HFF-Myc (cell line): ENCODE measurements at regions not wholly inside any gene's neighbourhood (a gene's known extent, or its start where the extent isn't known, plus 50 kb on each side); places are given as distances from the start of the nearest gene placed in this dataset.
"Not testable (repeated sequence)": the region's sequence is repeated elsewhere in the genome, so short reads cannot be mapped to it uniquely, and the experiment has no call there.

ENCODE experiments used
- DNase-seq: peaks from one replicate; pipeline ENCODE4 v3.0.0-alpha.2; 2011; ENCODE audit warnings: low read depth; ENCODE audit errors: extremely low read depth
- H3K4me3 ChIP-seq: replicated peaks from 2 replicates; pipeline ENCODE4 v1.5.1; 2011; ENCODE audit warnings: low read depth, mild to moderate bottlenecking, control low read depth, low read length
- TF ChIP-seq, protein P1 (sequence below): IDR thresholded peaks from 2 replicates; pipeline ENCODE4 v1.5.1; 2012; ENCODE audit warnings: mild to moderate bottlenecking, low read depth, low read length, control low read depth; ENCODE audit errors: missing control alignments

DNA sequence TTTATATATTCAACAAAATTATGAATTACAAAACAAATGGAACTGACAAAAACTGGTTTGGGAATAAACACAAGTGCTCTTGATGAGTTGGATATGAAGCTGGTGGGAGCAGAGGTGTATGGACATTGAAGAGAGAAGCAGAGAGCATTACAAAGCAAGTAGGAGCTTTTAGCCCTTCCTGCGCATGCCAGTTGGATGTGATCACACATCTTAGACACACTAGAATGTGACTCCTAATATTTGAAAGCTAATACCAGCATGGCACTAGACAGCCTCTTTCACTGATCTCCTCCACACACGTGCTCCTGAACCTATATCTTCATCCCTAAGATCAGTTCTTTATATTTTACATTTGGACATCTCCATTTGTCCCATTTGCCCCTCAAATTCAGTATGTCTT is 298.1 kb downstream of the MTX2 start:
- no peak for DNase-seq
- H3K4me3 ChIP-seq = no peak overlapping the region
- TF ChIP-seq, protein P1, sequence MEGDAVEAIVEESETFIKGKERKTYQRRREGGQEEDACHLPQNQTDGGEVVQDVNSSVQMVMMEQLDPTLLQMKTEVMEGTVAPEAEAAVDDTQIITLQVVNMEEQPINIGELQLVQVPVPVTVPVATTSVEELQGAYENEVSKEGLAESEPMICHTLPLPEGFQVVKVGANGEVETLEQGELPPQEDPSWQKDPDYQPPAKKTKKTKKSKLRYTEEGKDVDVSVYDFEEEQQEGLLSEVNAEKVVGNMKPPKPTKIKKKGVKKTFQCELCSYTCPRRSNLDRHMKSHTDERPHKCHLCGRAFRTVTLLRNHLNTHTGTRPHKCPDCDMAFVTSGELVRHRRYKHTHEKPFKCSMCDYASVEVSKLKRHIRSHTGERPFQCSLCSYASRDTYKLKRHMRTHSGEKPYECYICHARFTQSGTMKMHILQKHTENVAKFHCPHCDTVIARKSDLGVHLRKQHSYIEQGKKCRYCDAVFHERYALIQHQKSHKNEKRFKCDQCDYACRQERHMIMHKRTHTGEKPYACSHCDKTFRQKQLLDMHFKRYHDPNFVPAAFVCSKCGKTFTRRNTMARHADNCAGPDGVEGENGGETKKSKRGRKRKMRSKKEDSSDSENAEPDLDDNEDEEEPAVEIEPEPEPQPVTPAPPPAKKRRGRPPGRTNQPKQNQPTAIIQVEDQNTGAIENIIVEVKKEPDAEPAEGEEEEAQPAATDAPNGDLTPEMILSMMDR = no peak

DNA sequence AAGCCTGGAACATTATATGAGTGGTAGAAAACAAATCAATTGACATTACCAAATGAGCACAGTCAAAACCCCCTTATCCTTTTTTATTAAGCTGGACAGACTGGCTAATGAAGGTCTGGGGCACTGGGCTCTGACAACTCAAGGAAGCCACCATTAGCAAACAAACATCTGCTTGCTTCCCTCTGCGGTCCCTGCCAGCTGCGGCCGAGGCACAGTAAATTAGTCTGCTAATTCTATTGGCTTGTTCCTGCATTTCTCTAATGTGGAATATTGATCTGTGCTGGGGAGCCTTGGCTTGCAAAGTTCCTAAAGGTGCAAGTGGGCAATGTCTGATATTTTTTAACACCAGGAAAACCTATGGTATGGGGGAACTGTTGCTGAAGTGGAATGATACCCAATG is 300.3 kb downstream of the MTX2 start:
- no peak overlapping the region for H3K4me3 ChIP-seq
- TF ChIP-seq, protein P1 = no peak
- DNase-seq = no peak

DNA sequence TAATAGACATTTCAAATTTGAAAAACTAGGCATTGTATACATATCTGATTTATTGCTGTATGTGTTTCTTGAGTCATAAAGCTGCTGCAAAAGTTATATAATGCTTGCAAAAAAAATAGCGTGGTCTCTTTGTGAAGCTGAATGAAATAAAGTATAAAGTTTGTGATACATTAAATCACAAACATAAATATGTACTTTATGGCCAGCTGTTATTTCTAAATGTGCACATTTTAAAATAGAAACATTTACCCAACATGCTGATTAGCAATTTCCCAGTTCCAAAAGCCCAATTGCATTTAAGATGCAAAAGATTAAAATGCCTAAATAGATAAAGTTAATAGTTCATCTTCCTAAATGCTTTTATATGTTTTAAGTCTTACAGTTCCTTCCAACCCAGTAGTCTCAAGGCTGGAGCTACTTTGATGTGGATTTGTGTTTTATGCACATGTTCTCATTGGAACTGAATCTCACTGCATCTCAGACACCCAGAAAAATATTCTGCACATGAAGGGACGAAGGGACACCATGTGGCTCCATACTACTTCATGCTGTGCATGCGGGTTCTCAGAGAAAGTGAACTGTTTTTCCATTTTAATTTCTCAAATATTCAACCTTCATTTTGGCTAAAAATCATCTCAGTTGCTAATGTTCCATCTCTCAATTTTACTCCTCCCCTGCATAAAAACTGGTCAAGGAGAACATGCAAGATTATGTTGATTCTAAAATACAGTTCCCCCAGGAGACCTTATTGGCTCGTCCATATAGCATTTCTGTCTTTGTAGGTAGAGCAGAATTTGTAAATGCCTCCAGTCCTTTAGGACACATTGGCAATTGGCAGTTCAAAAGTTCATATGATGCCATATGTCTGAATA is 304.6 kb downstream of the MTX2 start:
- no peak overlapping the region for H3K4me3 ChIP-seq
- TF ChIP-seq, protein P1 = no peak
- DNase-seq = no peak

DNA sequence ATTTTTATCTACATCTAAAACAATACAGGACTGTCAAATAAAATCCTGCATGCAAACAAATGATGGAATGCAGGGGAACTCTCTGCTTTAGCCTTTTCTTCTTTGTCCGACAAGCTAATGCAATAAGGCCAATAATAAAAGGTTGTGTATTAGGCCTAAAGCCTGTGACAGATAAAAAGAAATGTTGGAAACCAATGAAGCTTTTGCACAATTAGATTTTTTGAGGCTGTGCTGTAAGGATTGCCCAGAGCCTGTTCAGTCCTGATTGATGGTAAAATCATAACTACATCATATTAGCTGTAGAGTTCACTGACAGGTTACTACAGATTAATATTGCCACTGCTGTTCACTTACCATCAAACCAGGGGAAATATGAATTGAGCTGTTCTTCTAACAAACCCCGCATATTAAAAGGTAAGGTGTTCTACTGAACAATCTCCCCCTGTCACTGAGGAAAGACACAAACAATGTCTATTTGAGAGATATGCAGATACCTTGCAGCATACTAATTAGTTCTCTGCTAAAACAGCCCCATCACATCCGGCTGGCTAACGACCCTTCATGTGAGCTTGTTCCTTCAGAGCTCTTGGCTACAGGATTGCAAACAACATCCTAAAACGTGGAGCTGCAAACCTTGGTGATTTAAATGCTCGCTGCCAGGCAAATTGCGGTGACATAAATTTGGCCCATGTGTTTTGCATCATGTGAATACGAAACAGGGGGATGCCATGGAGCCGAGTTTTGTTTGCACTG is 305.4 kb downstream of the MTX2 start:
- no peak overlapping the region for H3K4me3 ChIP-seq
- TF ChIP-seq, protein P1 = no peak

DNA sequence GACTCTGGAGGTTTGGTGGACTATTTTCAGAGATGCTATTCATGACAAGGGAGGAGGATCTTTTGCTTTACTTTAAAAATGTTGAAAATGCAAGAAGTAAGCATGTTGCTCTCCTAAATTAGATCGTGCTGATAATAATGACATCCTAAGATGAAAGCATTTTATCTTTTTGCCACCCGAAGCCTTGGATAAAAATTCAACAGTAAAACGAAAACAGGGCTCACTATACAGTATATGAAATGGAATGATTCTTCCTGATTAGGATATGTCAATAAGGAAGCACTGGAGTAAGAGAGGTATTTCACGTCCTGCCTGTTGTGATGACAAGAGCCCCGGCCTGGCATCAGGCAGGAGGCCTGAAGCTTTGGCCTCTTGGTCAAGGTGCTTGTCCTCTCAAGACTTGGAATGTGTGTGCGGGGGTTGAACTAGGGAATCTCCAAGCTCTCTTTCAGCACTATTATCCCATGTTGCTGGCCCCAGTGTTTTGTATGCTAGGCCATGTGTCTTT is 306.0 kb downstream of the MTX2 start:
- no peak overlapping the region for H3K4me3 ChIP-seq
- TF ChIP-seq, protein P1 = no peak
- DNase-seq = no peak

More for the DNA sequence above, 305.4 kb downstream of the MTX2 start:
- no peak for DNase-seq

DNA sequence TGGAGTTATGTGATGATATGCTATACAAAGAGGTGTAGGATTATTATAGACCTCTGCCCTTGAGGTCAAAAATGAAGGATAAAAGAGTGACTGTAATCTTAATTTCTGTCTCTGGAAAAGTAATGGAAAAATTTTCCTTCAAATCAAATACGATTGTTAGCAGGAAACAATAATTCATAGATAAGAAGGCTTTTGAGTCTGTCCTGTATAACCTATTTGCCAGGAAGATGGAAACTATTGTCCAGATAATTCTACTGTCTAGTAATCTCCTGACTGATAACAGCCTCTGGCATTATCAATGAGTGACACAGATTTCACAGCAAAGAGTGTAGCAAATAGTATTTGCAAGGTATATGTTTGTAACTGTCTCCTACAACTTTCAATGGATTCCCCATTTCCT is 307.8 kb downstream of the MTX2 start:
- no peak for DNase-seq
- TF ChIP-seq, protein P1 = no peak
- no peak overlapping the region for H3K4me3 ChIP-seq

DNA sequence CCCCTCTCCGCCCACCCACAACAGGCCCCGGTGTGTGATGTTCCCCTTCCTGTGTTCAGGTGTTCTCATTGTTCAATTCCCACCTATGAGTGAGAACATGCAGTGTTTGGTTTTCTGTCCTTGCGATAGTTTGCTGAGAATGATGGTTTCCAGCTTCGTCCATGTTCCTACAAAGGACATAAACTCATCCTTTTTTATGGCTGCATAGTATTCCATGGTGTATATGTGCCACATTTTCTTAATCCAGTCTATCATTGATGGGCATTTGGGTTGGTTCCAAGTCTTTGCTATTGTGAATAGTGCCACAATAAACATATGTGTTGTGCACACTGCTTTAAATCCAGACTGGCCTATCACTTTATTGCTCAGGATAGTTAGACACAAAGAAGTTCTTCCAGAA is 309.1 kb downstream of the MTX2 start:
- not testable (repeated sequence) for DNase-seq, H3K4me3 ChIP-seq
